Keratinocyte (primary cell): ENCODE measurements at regions not wholly inside any gene's neighbourhood (a gene's known extent, or its start where the extent isn't known, plus 50 kb on each side); places are given as distances from the start of the nearest gene placed in this dataset.

Source experiments
- DNase-seq: peaks from one replicate; pipeline ENCODE4 v3.0.0-alpha.2; 2011; ENCODE audit warnings: low read depth, missing footprints, low spot score
- FAIRE-seq: peaks from 2 replicates; lab custom pipeline; 2011; peaks lifted over from hg19 to GRCh38; lab: Jason Lieb, UNC
- H2AFZ ChIP-seq: 2 replicates; pipeline ENCODE4 v1.6.0; 2012; ENCODE audit warnings: low read length, control low read depth, inconsistent platforms; ENCODE audit not compliant: control insufficient read depth
- H3K27ac ChIP-seq: 2 replicates; pipeline ENCODE4 v1.5.1; 2011; ENCODE audit warnings: low read length; ENCODE audit not compliant: control insufficient read depth, insufficient read depth
- H3K27me3 ChIP-seq: 3 replicates; pipeline ENCODE4 v1.6.0; 2011; ENCODE audit warnings: low read length; ENCODE audit not compliant: control insufficient read depth, insufficient read depth; ENCODE audit errors: extremely low read depth
- H3K36me3 ChIP-seq, 2 experiments: 2 replicates in 1 of 2; 3 replicates in 1 of 2; pipeline ENCODE4 v1.5.1; 2011; ENCODE audit warnings: low read length in 2 of 2, mild to moderate bottlenecking in 1 of 2; ENCODE audit not compliant: control insufficient read depth in 2 of 2, insufficient read depth in 2 of 2; ENCODE audit errors: extremely low read depth in 1 of 2
- H3K4me1 ChIP-seq: 3 replicates; pipeline ENCODE4 v1.5.1; 2011; ENCODE audit warnings: low read length; ENCODE audit not compliant: control insufficient read depth, insufficient read depth; ENCODE audit errors: extremely low read depth
- H3K4me2 ChIP-seq: 3 replicates; pipeline ENCODE4 v1.6.0; 2011; ENCODE audit warnings: low read depth, low read length; ENCODE audit not compliant: control insufficient read depth, insufficient read depth; ENCODE audit errors: extremely low read depth
- H3K4me3 ChIP-seq, 3 experiments: fragments of 200-600 bp in 1 of 3; sonication (generic) in 1 of 3; 2 replicates in 2 of 3; 3 replicates in 1 of 3; pipeline ENCODE4 v1.5.1; 2011 to 2016; ENCODE audit warnings: low read length in 3 of 3, mild to moderate bottlenecking in 3 of 3, control low read depth in 2 of 3, inconsistent platforms in 1 of 3, low read depth in 1 of 3, mixed read lengths in 1 of 3, mixed run types in 1 of 3, moderate library complexity in 1 of 3; ENCODE audit not compliant: control insufficient read depth in 2 of 3, insufficient read depth in 2 of 3; ENCODE audit errors: extremely low read depth in 1 of 3
- H3K79me2 ChIP-seq: 2 replicates; pipeline ENCODE4 v1.6.0; 2012; ENCODE audit warnings: low read length; ENCODE audit not compliant: control insufficient read depth, insufficient read depth
- H3K9ac ChIP-seq: 3 replicates; pipeline ENCODE4 v1.6.0; 2011; ENCODE audit warnings: low read length; ENCODE audit not compliant: control insufficient read depth, insufficient read depth; ENCODE audit errors: extremely low read depth
- H3K9me1 ChIP-seq: 3 replicates; pipeline ENCODE4 v1.6.0; 2011; ENCODE audit warnings: low read length; ENCODE audit not compliant: control insufficient read depth, insufficient read depth; ENCODE audit errors: extremely low read depth
- H3K9me3 ChIP-seq: 2 replicates; pipeline ENCODE4 v1.5.1; 2012; ENCODE audit warnings: low read depth, low read length; ENCODE audit not compliant: control insufficient read depth
- H4K20me1 ChIP-seq: 3 replicates; pipeline ENCODE4 v1.6.0; 2011; ENCODE audit warnings: low read length; ENCODE audit not compliant: control insufficient read depth, insufficient read depth; ENCODE audit errors: extremely low read depth
- CTCF ChIP-seq, 3 experiments: IDR thresholded peaks in 1 of 3; conservative IDR thresholded peaks in 1 of 3; optimal IDR thresholded peaks in 1 of 3; 2 replicates in 2 of 3; 3 replicates in 1 of 3; pipeline versions ENCODE3 to v1.5.1; 2011; ENCODE audit warnings: low read length in 3 of 3, mild to moderate bottlenecking in 3 of 3, moderate library complexity in 2 of 3, control low read depth in 1 of 3, inconsistent platforms in 1 of 3; ENCODE audit not compliant: insufficient read depth in 2 of 3; ENCODE audit errors: extremely low read depth in 1 of 3
- EZH2 ChIP-seq: IDR thresholded peaks from one replicate; pipeline ENCODE4 v1.6.1; 2012; ENCODE audit warnings: inconsistent platforms, mild to moderate bottlenecking, low read length, moderate library complexity
- dilution Hi-C: fragments of 300-500 bp; cut with MboI; formaldehyde crosslinking; loops from one replicate; pipeline ENCODE4 v1.7.0; 2020; ENCODE audit warnings: low sequenced_read_pairs; ENCODE audit not compliant: extremely low pct_ligation_motif_present

- no peak overlapping the region for H2AFZ ChIP-seq
- FAIRE-seq = no peak
- peaks cover 1% of the 10 kb centered on the region for H3K9me3 ChIP-seq
- H3K27ac ChIP-seq = no peak overlapping the region
- dilution Hi-C loops = no loop called here
- H3K9me1 ChIP-seq = no peaks in the 10 kb centered on the region
- no peak overlapping the region for H3K4me2 ChIP-seq
- no peak for DNase-seq
- no peaks in the 10 kb centered on the region for H3K27me3 ChIP-seq
- no peak overlapping the region for H3K4me3 ChIP-seq
- H3K9ac ChIP-seq = no peak overlapping the region
- H3K36me3 ChIP-seq = no peaks in the 10 kb centered on the region
- TF ChIP-seq EZH2 = no peak
- TF ChIP-seq CTCF (optimal IDR thresholded peaks at IDR 0.05 in 1 of 3, IDR thresholded peaks at IDR 0.05 in 1 of 3, conservative IDR thresholded peaks at IDR 0.05 in 1 of 3; ENCODE audit: extremely low read depth in 1 of 3, insufficient read depth in 2 of 3, low read length in 3 of 3) = no peak
- H4K20me1 ChIP-seq = no peaks in the 10 kb centered on the region
- H3K4me1 ChIP-seq = no peaks in the 10 kb centered on the region
- H3K79me2 ChIP-seq = no peaks in the 10 kb centered on the region
Measured at GRCh38 chr5:1745796-1746370, 53.8 kb downstream of the MRPL36 start.

- H3K27ac ChIP-seq = no peak overlapping the region
- FAIRE-seq (no peak), DNase-seq (no peak)
- H3K4me2 ChIP-seq = no peak overlapping the region
- H3K9ac ChIP-seq = no peak overlapping the region
- TF ChIP-seq EZH2 (no peak), CTCF (optimal IDR thresholded peaks at IDR 0.05 in 1 of 3, IDR thresholded peaks at IDR 0.05 in 1 of 3, conservative IDR thresholded peaks at IDR 0.05 in 1 of 3; ENCODE audit: extremely low read depth in 1 of 3, insufficient read depth in 2 of 3, low read length in 3 of 3) (no peak)
- no peaks in the 10 kb centered on the region for H3K27me3 ChIP-seq
- H3K4me3 ChIP-seq = no peak overlapping the region
- H2AFZ ChIP-seq = no peak overlapping the region
- no peaks in the 10 kb centered on the region for H3K79me2 ChIP-seq
- dilution Hi-C loops = no loop called here
- no peaks in the 10 kb centered on the region for H3K9me1 ChIP-seq
- H3K4me1 ChIP-seq = no peaks in the 10 kb centered on the region
- no peaks in the 10 kb centered on the region for H3K36me3 ChIP-seq
- H3K9me3 ChIP-seq = peaks cover 1% of the 10 kb centered on the region
- H4K20me1 ChIP-seq = no peaks in the 10 kb centered on the region
Measured at GRCh38 chr5:1745123-1745795, 54.4 kb downstream of the MRPL36 start.
